T-helper 22 cell (primary cell): ENCODE measurements at regions not wholly inside any gene's neighbourhood (a gene's known extent, or its start where the extent isn't known, plus 50 kb on each side); places are given as distances from the start of the nearest gene placed in this dataset.

Experiments used
- DNase-seq: peaks from one replicate; pipeline ENCODE4 v3.0.0-alpha.2; 2020; ENCODE audit warnings: low read depth

DNA sequence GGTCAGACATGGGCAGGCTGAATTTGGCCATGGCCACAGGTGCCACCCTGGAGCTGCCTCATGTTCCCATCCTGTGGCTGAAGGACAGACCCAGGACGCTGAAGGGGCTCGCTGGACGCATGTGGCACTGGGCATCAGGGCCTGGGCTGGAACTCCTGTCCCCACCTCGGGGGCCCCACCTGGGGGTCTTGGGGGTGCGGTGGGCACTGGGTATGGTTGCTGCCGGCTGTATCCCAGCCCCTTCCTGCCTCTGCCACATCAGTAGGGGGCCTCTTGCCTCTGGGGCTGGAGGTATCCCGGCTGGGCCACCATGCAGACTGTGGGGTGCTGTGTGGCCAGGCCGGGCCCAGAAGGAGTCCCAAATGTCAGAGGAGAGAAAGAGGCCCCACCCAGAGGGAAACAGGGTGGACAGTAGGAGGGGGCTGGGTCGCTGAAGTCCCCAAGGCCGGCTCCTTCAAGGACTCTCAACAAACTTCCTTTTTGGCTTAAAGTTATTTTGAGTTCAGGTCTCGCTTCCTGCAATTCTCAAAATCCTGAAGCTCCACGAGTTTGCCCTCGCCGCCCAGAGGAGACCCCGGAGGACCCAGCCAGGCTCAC is 78.7 kb downstream of the SIK1 start:
- no peak for DNase-seq

DNA sequence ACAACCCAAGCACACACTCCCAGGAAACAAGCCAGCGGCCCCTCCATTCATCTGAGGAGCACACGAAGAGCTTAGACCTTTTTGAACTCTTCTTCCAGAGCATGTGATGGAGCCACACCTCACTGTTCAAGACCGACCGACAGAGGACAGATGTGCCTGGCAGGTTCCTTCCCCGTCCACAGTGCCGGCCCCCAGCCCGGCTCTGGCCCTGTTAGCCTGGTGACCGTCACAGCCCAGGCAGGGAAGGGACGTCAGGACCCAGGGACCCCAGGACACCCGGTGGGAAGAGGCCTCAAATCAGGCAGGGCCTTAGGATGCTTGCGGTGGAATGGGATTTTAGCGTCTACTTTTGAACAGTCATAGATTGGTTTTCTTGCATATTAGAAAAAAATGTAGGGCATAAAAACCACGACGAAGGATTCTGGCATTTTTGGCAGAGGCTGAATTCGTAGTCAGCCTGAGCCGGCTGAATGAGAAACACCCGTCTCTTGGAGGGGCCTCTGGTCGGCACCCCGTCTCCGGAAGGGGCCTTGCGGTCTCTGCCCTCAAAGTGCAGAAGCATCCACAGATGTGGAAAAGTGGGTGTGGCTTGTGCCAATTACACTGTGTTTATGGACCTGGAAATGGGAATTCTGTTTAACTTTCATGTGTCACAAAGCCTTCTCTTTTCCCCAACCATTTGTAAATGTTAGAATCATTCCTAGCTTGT is 79.3 kb downstream of the SIK1 start:
- no peak for DNase-seq

DNA sequence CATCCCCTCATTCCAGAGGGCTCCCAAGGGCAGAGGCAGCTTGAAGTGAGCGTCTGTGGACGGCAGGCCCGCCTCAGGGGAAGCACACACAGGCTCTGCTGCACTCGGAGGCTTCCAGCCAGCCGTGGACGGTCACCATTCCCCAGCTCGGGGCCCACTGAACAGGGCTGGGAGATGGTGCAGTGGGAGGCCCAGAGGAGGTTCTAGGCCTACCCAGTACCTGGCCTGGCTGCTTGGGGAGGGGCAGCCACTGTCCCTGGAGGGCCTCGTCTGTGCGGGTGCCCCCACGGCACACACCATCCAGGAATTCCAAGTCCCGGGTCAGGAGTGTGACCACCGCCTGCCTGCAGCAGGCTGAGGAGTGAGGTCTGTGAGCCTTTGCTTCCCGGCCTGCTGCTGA is 80.4 kb downstream of the SIK1 start:
- DNase-seq, result no peak

DNA sequence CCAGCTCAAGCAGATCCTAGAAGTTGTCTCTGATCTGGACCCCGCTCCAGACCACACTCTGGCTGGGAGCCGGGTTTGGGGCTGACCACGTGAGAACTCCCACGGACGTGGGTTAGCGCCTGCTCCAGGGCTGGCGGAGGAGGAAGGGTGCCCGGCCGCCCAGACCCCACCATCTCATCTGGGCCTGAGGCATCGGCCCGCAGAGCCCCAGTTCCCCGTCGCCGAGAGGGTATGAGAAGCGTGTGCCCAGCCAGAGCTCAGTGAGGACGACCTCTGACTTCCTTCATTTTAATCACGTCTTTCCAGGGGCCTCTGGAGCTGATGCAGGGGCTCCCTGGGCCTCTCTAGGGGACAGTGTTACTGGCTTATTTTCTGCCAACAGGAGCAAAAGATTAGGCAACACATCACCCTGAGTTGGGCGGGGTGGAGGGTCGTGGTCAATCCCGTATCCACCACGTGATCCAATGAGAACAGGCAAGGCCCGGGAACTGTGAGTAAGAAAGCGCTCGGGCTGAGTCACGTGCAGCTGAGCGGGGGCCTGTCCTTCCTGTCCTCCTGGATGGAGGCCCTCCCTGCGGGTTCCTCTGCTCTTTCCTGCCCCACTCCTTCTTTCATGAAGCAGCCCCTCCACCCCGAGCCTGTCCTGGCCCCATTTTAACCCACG is 81.1 kb downstream of the SIK1 start:
- no peak for DNase-seq

DNA sequence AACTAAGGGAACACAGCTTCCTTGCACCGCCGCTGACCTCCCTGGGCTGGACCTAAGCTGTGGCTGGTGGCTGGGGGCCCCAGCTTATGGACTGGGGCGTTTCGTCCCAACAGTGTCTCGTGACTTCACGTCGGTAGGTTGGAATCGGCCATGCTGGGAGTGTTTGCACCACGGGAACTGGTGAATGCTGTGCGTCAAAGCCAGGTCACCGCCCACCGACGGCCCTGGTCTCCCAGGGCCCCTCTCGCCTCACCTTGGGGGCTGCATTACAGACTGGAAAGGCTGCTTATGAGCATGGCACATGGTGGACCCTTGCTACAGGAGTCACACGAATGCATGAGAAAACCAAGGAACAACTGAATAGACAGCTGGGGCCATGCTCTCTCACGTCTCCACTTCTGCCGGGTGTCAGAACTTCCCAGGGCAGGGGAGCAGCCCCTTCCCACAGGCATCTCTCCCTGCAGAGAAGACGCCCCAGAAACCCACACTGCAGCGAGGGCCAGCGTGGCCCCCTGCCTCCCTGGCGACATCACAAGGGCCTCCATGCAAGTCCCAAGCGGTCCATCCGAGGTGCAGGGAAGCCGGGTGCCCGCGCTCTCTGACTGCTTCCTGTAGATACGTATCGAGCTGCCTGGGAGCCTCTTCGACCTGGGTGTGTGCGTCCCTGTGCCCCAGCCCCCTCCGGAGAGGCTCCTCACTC is 81.7 kb downstream of the SIK1 start:
- no peak for DNase-seq

DNA sequence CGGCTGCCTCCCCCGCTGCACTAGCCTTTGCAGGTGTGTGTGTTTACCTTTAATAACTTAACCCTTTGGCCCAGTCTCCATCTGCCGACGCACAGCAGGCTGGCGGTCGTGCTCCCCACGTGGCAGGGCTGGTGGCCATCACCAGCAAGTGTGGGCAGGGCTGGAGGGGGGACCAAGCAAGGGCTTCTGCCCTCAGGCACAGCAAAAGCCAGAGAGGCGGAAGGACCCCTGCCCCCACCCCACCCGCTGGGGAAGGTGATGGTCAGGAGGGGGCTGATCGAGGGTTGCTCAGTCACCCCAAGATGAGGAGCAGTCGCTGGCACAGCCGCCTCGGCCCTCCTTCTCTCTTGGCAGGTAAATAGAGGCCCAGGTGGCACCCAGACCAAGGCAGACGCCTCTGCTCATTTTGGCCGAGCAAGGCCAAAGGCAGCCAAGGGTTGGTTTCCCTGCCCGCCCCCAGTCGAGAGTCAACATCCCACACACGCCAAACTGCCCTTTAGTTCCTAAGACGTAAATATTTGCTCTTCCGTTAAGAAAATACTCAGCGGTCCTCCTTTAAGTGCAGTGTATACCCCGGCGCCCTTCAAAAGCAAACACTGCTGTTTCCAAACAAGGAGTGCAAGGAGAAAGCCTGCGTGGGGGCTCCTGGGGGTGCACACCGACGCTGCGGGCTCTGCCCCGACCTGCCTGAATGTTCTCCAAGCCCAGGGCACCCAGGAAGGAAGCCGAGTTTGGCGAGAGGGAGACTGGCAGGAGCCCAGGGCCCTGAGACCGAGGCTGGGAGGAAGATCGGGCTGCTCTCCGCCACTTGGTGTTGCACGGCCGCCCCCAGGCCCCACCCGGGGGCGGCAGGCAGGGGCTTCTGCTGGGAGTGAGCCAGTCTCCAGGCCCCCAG is 82.7 kb downstream of the SIK1 start:
- no peak for DNase-seq

DNA sequence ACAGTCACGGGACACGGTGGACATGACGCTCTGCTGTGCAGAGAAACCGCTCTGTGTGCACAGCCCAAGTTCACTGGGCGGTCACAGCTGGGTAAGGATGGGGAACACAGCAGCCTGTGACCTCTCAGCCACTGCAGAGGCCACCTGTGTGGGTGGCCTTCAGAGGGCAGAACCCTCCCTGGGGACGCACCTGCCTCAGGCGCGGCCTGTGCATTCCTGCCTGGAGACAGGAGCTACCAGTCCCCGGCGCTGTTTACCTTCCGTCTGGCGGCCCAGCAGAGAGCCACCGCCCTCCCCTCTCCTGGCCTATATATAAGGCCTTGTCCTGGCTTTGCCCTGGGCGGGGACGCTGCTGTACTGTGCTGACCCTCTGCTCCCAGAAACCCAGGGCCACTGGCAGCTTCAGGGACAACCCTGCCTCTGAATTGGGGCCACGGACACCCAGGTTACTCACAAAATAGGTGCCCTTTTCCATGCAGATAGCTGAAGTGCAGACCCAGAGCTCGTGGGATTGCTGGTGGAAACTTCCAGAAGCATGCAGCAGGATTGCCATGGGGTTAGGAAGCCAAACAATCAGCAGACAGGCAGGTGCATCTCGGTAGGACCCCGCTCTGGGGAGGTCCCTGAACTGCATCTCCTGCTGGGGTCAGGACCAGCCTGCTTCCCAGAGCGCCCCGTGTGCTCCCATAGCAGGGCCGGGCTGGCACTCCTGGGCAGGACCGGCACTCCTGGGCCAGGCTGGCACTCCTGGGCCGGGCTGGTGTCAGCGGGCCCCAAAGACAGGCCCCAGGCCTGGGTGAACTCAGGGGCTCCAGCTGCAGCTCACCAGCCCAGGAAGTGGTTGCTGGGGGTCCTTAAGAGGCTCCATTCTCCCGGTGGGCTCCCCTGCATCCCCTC is 83.6 kb downstream of the SIK1 start:
- no peak for DNase-seq

DNA sequence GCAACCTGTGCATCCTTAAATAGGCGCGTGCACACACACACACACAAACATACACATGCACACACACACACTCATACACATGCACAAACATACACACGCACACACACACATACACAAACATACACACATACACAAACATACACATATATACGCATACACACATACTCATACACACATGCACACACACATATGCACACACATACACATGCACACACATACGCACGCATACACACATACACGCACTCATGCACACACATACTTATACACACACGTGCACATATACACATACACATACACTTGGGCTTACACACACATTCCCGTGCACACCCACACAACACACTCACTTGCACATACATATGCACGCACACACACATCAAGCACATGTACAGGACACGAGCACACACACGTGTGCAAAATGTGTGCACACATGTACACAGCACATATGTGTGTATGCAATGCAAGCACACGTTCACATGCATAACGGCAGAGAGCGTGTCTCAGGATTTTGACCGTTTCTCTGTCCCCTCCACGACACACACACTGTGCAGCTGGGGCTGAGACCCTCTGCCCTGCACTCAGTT is 84.5 kb downstream of the SIK1 start:
- DNase-seq, result no peak

DNA sequence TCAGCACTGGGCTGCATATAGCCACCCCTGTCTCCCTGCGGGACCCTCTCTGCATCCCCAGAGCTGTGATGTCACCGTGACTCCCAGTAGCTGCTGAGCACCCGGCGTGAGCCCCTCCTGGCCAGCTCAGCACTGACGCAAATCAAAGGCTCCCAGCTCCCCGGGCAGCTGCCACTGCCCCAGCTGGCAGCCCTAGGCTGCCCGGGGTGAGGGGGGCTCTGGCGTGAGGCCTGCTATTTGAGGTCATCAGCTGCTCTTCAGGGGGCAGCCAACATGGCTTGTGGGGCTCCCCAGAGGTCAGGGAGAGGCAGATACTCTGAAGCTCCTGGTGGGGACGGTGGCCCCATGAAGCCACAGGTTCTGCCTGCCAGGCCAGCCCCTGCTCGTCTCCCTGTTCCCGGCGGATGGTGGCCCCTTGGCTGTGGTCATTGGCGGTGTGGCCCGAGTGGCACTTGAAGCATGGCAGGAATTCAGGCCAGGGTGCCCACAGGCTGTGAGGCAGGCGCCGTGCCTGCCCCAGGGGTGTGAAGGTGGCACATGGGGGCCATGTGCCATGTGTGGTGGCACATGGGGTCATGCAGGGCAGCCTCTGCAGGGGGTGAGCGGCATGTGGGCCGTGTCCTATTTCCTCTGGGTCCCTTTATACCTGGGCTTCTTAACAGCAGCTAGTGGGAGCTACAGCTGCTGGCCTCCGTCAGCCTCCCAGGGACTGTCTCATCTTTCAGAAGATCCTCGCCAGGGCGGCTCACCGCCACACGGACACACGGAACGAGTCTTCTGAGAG is 85.4 kb downstream of the SIK1 start:
- DNase-seq, result no peak

DNA sequence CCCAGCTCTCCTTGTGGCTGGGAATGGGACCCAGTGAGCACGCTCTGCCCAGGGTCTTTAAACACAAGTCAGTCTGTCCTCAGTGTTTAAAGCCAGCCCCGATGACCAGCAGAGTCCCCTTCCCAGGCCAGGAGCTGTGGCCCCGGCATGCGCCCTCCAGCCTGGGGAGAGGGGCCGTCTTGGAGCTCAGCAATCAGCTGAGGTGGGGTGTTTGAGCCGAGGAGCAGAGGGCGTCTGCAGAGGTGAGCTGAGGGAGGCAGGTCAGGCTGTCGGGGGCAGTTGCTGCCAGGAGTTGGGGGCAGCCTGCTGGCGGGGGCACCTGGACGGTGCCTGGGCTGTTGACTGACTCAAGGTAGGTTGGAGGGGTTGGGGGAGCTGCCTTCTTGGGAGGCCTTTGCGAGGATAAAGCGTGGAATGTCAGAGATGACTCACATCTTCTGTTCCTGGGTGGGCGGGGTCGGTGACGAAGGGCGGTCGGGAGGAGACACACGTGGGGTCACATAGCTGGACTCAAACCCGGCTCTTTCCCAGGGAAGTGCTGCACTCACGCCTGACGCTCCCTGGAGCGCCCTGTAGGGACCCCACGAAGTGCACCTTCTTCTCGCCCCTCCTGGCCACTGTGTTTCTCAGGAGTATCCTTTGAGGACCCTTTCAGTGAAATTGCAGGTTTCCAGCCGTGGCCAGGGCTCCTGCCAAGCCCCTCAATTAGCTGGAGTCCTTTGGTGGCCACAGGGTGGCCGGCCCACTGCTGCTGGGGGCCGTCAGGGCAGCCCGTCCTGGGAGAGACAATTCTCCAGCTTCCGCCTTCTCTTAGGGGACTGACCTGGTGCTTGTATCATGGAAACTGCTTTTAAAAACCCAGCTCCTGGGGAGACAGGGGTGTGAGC is 86.2 kb downstream of the SIK1 start:
- no peak for DNase-seq

DNA sequence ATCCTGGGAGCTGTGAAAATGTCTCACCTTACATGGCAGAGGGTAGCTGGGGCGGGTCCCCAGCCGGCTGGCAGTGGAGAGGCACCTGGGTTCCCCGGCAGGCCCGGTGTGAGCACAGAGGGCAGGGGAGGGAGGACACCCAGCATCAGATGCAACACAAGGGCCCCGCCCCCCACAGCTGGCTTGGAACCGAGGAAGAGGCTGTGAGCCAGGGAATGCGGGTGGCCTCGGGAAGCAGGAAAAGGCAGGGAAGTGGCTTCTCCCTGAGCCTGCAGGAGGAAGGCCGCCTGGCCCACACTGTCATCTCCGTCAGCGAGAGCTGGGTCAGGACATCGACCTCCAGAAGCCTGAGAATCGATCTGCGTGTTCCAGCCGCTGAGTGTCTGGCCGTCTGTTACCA is 87.3 kb downstream of the SIK1 start:
- no peak for DNase-seq

DNA sequence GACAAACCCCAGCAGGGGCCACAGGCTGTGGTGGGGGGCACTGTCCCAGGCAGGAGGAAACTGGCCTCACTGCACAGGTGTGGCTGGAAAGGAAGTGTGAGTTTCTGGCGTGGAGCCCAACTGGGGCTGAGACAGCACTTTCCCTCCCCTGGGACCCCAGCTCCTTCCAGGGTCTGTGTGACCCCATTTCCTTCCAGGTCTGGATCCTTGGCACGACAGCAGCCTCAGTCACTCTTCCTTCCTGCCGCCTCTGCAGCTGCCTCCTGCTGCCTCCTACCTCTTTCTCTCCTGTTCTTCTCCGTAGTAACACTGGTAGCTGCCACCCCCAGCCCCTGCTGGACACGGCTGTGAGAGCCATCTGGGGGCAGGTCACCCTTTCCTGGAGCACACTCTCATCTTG is 88.0 kb downstream of the SIK1 start:
- no peak for DNase-seq

DNA sequence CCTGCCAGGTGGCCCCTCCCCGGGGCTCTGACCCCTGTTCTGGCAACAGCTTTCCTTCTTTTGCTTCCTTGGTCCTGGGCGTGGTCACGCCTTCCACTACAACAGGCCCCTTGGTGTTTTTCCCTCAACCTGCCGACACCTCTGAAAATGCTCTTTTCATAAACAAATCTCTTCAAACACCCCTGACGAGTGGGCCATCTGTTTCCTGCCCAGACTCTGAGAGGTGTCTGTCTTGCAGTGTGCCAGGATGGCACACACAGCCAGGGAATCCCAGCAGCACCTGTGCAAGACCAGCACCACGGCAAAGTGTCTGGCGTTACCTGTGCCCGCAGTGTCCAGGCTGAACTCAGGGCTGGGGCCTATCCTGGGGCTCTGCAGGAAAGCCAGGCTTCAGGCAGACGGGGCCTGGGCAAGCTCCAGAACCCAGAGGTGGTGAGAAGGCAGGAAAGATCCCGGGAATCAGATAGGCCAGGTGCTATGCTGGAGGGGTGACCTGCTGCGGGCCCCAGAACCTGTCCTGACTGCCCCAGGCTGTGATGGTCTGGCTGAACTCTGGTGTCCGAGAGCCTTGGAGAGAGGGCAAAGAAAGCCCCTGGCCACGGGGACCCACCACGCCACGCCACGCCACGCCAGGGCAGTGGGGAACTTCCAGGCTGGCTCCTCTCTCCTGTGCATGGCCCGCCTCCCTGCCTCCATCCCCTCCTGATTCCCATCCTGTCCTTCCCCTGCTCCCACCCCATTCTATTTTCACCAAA is 88.9 kb downstream of the SIK1 start:
- DNase-seq, result no peak

DNA sequence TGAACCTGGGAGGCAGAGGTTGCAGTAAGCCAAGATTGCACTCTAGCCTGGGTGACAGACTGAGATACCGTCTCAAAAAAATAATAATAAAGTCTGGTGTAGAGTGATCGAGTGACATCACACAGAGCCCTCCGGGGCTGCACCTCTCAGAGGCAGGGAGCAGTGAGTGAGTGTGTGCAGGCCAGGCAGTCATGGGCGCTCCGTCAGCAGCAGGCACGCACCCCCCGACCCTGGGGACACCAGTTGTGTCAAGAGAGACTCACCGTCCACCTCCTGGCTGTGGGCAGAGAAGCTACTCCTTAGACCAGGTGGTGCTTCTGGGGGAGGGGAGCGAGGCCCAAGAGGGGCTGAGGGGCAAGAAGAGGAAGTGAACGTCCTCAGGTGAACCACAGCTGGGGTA is 91.8 kb downstream of the SIK1 start:
- no peak for DNase-seq

DNA sequence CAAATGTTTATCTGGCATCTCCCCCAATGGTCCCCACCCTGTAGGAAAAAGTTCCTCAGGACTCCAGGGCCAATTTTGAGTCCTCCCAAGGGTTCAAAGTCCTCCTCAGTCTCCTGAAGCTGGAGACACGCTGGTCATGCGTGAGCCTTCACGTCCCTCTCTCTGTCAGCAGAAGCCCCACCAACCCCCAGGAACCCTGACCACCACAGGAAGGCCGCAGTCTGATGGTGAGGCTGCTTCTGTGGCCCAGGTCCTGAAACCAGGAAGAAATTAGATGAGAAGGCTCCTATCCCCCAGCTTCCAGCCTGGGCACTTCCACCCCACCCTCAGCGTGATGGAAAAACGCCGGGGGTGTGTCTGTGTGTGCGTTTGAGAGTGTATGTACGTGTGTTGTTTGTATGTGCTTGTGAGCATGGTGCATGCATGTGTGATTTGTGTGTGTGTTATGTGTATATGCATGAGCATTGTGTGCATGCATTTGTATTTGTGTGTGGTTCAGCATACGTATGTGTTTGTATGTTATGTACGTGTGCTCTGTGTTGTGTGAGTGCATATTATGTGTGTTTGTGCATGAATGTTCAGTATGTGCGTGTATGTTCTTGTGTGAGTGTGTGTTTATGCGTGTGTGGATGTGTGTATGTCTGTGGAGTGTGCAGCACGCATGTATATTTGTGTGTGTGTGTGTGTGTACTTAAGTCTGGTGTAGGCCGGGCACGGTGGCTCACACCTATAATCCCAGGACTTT is 92.5 kb downstream of the SIK1 start:
- no peak for DNase-seq

DNA sequence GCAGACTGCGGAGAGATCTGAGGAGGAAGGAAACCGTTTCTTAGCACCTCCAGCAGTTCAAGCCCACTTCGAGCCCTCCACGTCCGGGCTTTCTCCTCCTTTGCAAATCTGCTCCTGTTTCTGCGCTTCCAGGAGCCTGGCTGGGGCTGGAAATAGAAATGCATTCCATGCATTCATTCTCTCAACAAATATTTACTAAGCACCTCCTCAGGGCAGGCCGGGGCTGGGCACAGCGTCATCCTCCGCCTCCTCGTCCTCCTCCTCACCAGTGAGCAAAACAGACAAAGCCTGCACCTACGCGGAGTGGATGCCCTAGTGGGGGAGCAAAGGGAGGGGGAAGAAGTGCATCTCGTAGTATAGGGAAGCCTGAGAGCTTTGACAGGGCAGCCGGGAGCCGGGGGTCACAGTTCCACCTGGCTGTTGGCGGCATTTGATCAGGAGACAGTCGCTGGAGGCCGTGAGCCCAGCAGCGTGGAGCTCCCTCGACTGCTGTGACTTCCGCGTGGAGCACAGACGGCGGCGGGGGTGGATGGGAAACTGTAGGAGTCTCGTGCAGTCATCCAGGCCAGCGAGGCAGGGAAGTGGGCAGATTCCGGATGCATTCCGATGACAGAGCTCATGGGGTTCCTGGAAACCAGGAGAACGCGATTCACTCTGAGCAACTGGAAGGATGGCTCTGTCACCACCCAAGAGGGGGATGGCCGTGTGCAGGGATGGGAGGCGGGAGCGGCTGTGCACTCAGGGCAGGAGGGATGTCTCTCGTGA is 93.5 kb downstream of the SIK1 start:
- no peak for DNase-seq
